ENCODE measurements at regions not wholly inside any gene's neighbourhood (a gene's known extent, or its start where the extent isn't known, plus 50 kb on each side); places are given as distances from the start of the nearest gene placed in this dataset.

- peak; percentile 58 for DNase-seq (ENCODE audit: low read depth)
- H3K4me3 ChIP-seq (ENCODE audit: control insufficient read depth, low read depth, low read length): no peak overlapping the region
- no peak for TF ChIP-seq CTCF (conservative IDR thresholded peaks at IDR 0.05; ENCODE audit: control insufficient read depth, insufficient read depth, low read depth, low read length)
Observed at GRCh38 chr9:99438596-99438995, 216.5 kb downstream of the SEC61B start.

- H3K4me3 ChIP-seq (ENCODE audit: control insufficient read depth, low read depth, low read length): no peak overlapping the region
- no peak for DNase-seq (ENCODE audit: low read depth)
- no peak for TF ChIP-seq CTCF (conservative IDR thresholded peaks at IDR 0.05; ENCODE audit: control insufficient read depth, insufficient read depth, low read depth, low read length)
Observed at GRCh38 chr9:99441829-99442228, 219.7 kb downstream of the SEC61B start.

GRCh38 chr9:99445371-99445891, 223.3 kb downstream of the SEC61B start:
- no peak for TF ChIP-seq CTCF (conservative IDR thresholded peaks at IDR 0.05; ENCODE audit: control insufficient read depth, insufficient read depth, low read depth, low read length)
- H3K4me3 ChIP-seq (ENCODE audit: control insufficient read depth, low read depth, low read length): no peak overlapping the region
- DNase-seq (ENCODE audit: low read depth): peak; percentile 97

GRCh38 chr9:99445920-99446319, 223.8 kb downstream of the SEC61B start:
- DNase-seq (ENCODE audit: low read depth): no peak
- TF ChIP-seq CTCF (conservative IDR thresholded peaks at IDR 0.05; ENCODE audit: control insufficient read depth, insufficient read depth, low read depth, low read length): no peak
- no peak overlapping the region for H3K4me3 ChIP-seq (ENCODE audit: control insufficient read depth, low read depth, low read length)

- no peak overlapping the region for H3K4me3 ChIP-seq (ENCODE audit: control insufficient read depth, low read depth, low read length)
- no peak for DNase-seq (ENCODE audit: low read depth)
- no peak for TF ChIP-seq CTCF (conservative IDR thresholded peaks at IDR 0.05; ENCODE audit: control insufficient read depth, insufficient read depth, low read depth, low read length)
Observed at GRCh38 chr9:99447951-99448350, 225.9 kb downstream of the SEC61B start.

- no peak overlapping the region for H3K4me3 ChIP-seq (ENCODE audit: control insufficient read depth, low read depth, low read length)
- TF ChIP-seq CTCF (conservative IDR thresholded peaks at IDR 0.05; ENCODE audit: control insufficient read depth, insufficient read depth, low read depth, low read length): no peak
- DNase-seq (ENCODE audit: low read depth): no peak
Observed at GRCh38 chr9:99449726-99450125, 227.6 kb downstream of the SEC61B start.

- DNase-seq (ENCODE audit: low read depth): no peak
- no peak for TF ChIP-seq CTCF (conservative IDR thresholded peaks at IDR 0.05; ENCODE audit: control insufficient read depth, insufficient read depth, low read depth, low read length)
- H3K4me3 ChIP-seq (ENCODE audit: control insufficient read depth, low read depth, low read length): no peak overlapping the region
Observed at GRCh38 chr9:99451112-99451606, 229.1 kb downstream of the SEC61B start.
